ENCODE measurements at regions not wholly inside any gene's neighbourhood (a gene's known extent, or its start where the extent isn't known, plus 50 kb on each side); places are given as distances from the start of the nearest gene placed in this dataset.
"Not testable (repeated sequence)": the region's sequence is repeated elsewhere in the genome, so short reads cannot be mapped to it uniquely, and the experiment has no call there.

- no peak for DNase-seq
Measured at GRCh38 chr5:51172903-51173626, 210.2 kb upstream of the ISL1 start.

- no peak for DNase-seq
Measured at GRCh38 chr5:51181208-51181894, 201.9 kb upstream of the ISL1 start.

- no peak for DNase-seq
Measured at GRCh38 chr5:51185850-51186329, 197.4 kb upstream of the ISL1 start.

- DNase-seq, result no peak
Measured at GRCh38 chr5:51188001-51188591, 195.2 kb upstream of the ISL1 start.

GRCh38 chr5:51194671-51195070 is 188.6 kb upstream of the ISL1 start:
- no peak for DNase-seq

GRCh38 chr5:51201024-51201423 is 182.2 kb upstream of the ISL1 start:
- DNase-seq, result no peak

- DNase-seq, result no peak
Measured at GRCh38 chr5:51201708-51202107, 181.5 kb upstream of the ISL1 start.

GRCh38 chr5:51202161-51202560 is 181.1 kb upstream of the ISL1 start:
- no peak for DNase-seq

- DNase-seq, result no peak
Measured at GRCh38 chr5:51203598-51203997, 179.7 kb upstream of the ISL1 start.

- DNase-seq, result no peak
Measured at GRCh38 chr5:51208296-51208695, 175.0 kb upstream of the ISL1 start.

- DNase-seq, result no peak
Measured at GRCh38 chr5:51214746-51215145, 168.5 kb upstream of the ISL1 start.

- no peak for DNase-seq
Measured at GRCh38 chr5:51225789-51226742, 157.2 kb upstream of the ISL1 start.

- no peak for DNase-seq
Measured at GRCh38 chr5:51227963-51228470, 155.2 kb upstream of the ISL1 start.

- DNase-seq, result no peak
Measured at GRCh38 chr5:51230336-51230735, 152.9 kb upstream of the ISL1 start.

GRCh38 chr5:51242456-51242855 is 140.8 kb upstream of the ISL1 start:
- DNase-seq, result no peak

GRCh38 chr5:51250957-51251356 is 132.3 kb upstream of the ISL1 start:
- DNase-seq, result not testable (repeated sequence)

GRCh38 chr5:51271261-51271660 is 112.0 kb upstream of the ISL1 start:
- no peak for DNase-seq

GRCh38 chr5:51273021-51273420 is 110.2 kb upstream of the ISL1 start:
- DNase-seq, result no peak

GRCh38 chr5:51273871-51274270 is 109.4 kb upstream of the ISL1 start:
- DNase-seq, result no peak

- no peak for DNase-seq
Measured at GRCh38 chr5:51275428-51275827, 107.8 kb upstream of the ISL1 start.

GRCh38 chr5:51276250-51276649 is 107.0 kb upstream of the ISL1 start:
- DNase-seq, result no peak

- DNase-seq, result no peak
Measured at GRCh38 chr5:51278539-51278938, 104.7 kb upstream of the ISL1 start.

Measured in T-helper 9 cell (primary cell).